ENCODE measurements at regions not wholly inside any gene's neighbourhood (a gene's known extent, or its start where the extent isn't known, plus 50 kb on each side); places are given as distances from the start of the nearest gene placed in this dataset.
"Not testable (repeated sequence)": the region's sequence is repeated elsewhere in the genome, so short reads cannot be mapped to it uniquely, and the experiment has no call there.

- DNase-seq (ENCODE audit: low read depth in 3 of 3): no peak
These were observed 121.3 kb upstream of the SALL4 start for GRCh38 chr20:51923633-51924032.

GRCh38 chr20:51922812-51923211, 120.5 kb upstream of the SALL4 start:
- not testable (repeated sequence) for DNase-seq (ENCODE audit: low read depth in 3 of 3)

- no peak for DNase-seq (ENCODE audit: low read depth in 3 of 3)
These were observed 116.2 kb upstream of the SALL4 start for GRCh38 chr20:51918561-51918960.

GRCh38 chr20:51917886-51918535, 115.7 kb upstream of the SALL4 start:
- no peak for DNase-seq (ENCODE audit: low read depth in 3 of 3)

- no peak for DNase-seq (ENCODE audit: low read depth in 3 of 3)
These were observed 113.9 kb upstream of the SALL4 start for GRCh38 chr20:51916244-51916643.

- DNase-seq (ENCODE audit: low read depth in 3 of 3): no peak
These were observed 112.4 kb upstream of the SALL4 start for GRCh38 chr20:51914758-51915157.

GRCh38 chr20:51910321-51911050, 108.2 kb upstream of the SALL4 start:
- DNase-seq (ENCODE audit: low read depth in 3 of 3): no peak

GRCh38 chr20:51906679-51907078, 104.4 kb upstream of the SALL4 start:
- no peak for DNase-seq (ENCODE audit: low read depth in 3 of 3)

- no peak for DNase-seq (ENCODE audit: low read depth in 3 of 3)
These were observed 103.7 kb upstream of the SALL4 start for GRCh38 chr20:51906049-51906448.

GRCh38 chr20:51902933-51903332, 100.6 kb upstream of the SALL4 start:
- DNase-seq (ENCODE audit: low read depth in 3 of 3): no peak

GRCh38 chr20:51900443-51900842, 98.1 kb upstream of the SALL4 start:
- no peak for DNase-seq (ENCODE audit: low read depth in 3 of 3)

GRCh38 chr20:51899674-51900073, 97.4 kb upstream of the SALL4 start:
- no peak for DNase-seq (ENCODE audit: low read depth in 3 of 3)

GRCh38 chr20:51898788-51899187, 96.5 kb upstream of the SALL4 start:
- no peak for DNase-seq (ENCODE audit: low read depth in 3 of 3)

GRCh38 chr20:51894619-51895018, 92.3 kb upstream of the SALL4 start:
- no peak for DNase-seq (ENCODE audit: low read depth in 3 of 3)

GRCh38 chr20:51894201-51894600, 91.9 kb upstream of the SALL4 start:
- no peak for DNase-seq (ENCODE audit: low read depth in 3 of 3)

GRCh38 chr20:51893723-51894122, 91.4 kb upstream of the SALL4 start:
- DNase-seq (ENCODE audit: low read depth in 3 of 3): no peak

GRCh38 chr20:51890003-51890402, 87.7 kb upstream of the SALL4 start:
- no peak for DNase-seq (ENCODE audit: low read depth in 3 of 3)

GRCh38 chr20:51889466-51889865, 87.1 kb upstream of the SALL4 start:
- DNase-seq (ENCODE audit: low read depth in 3 of 3): no peak

- DNase-seq (ENCODE audit: low read depth in 3 of 3): no peak
These were observed 86.0 kb upstream of the SALL4 start for GRCh38 chr20:51888291-51888690.

- DNase-seq (ENCODE audit: low read depth in 3 of 3): no peak
These were observed 84.7 kb upstream of the SALL4 start for GRCh38 chr20:51886891-51887608.

- DNase-seq (ENCODE audit: low read depth in 3 of 3): no peak
These were observed 84.0 kb upstream of the SALL4 start for GRCh38 chr20:51886341-51886740.

GRCh38 chr20:51884561-51884960, 82.2 kb upstream of the SALL4 start:
- DNase-seq (ENCODE audit: low read depth in 3 of 3): no peak

GRCh38 chr20:51880188-51880587, 77.9 kb upstream of the SALL4 start:
- no peak for DNase-seq (ENCODE audit: low read depth in 3 of 3)
